ENCODE measurements at regions not wholly inside any gene's neighbourhood (a gene's known extent, or its start where the extent isn't known, plus 50 kb on each side); places are given as distances from the start of the nearest gene placed in this dataset.
"Not testable (repeated sequence)": the region's sequence is repeated elsewhere in the genome, so short reads cannot be mapped to it uniquely, and the experiment has no call there.

- no peak for DNase-seq
These were observed 245.5 kb downstream of the MFSD1 start for GRCh38 chr3:159047361-159047760.

GRCh38 chr3:159052494-159052893, 250.6 kb downstream of the MFSD1 start:
- DNase-seq: not testable (repeated sequence)

- no peak for DNase-seq
These were observed 255.8 kb downstream of the MFSD1 start for GRCh38 chr3:159057621-159058020.

GRCh38 chr3:159058859-159059258, 257.0 kb downstream of the MFSD1 start:
- no peak for DNase-seq

GRCh38 chr3:159059395-159059794, 257.5 kb downstream of the MFSD1 start:
- DNase-seq: no peak

GRCh38 chr3:159062734-159063410, 261.0 kb downstream of the MFSD1 start:
- DNase-seq: no peak

- DNase-seq: no peak
These were observed 267.2 kb downstream of the MFSD1 start, which contains the start of gene IQCJ for GRCh38 chr3:159069091-159069490. Gene IQCJ, plus strand, starts transcription at chr3:159069319.

- DNase-seq: no peak
These were observed 268.1 kb downstream of the MFSD1 start for GRCh38 chr3:159069866-159070425.

- no peak for DNase-seq
These were observed 273.2 kb downstream of the MFSD1 start for GRCh38 chr3:159074756-159075701.

- no peak for DNase-seq
These were observed 276.0 kb downstream of the MFSD1 start for GRCh38 chr3:159077860-159078259.

GRCh38 chr3:159080256-159080655, 278.4 kb downstream of the MFSD1 start:
- DNase-seq: no peak

- no peak for DNase-seq
These were observed 279.0 kb downstream of the MFSD1 start for GRCh38 chr3:159080821-159081220.

GRCh38 chr3:159082519-159082918, 280.7 kb downstream of the MFSD1 start:
- no peak for DNase-seq

GRCh38 chr3:159091936-159092335, 290.1 kb downstream of the MFSD1 start:
- DNase-seq: no peak

- no peak for DNase-seq
These were observed 300.1 kb downstream of the MFSD1 start for GRCh38 chr3:159102001-159102400.

- no peak for DNase-seq
These were observed 310.9 kb downstream of the MFSD1 start for GRCh38 chr3:159112724-159113123.

- DNase-seq: no peak
These were observed 311.5 kb downstream of the MFSD1 start for GRCh38 chr3:159113221-159113875.

GRCh38 chr3:159114582-159114981, 312.7 kb downstream of the MFSD1 start:
- no peak for DNase-seq

- no peak for DNase-seq
These were observed 322.0 kb downstream of the MFSD1 start for GRCh38 chr3:159123877-159124276.

- DNase-seq: no peak
These were observed 324.6 kb downstream of the MFSD1 start for GRCh38 chr3:159126261-159127020.

GRCh38 chr3:159127021-159127392, 325.2 kb downstream of the MFSD1 start:
- DNase-seq: no peak

- DNase-seq: no peak
These were observed 326.8 kb downstream of the MFSD1 start for GRCh38 chr3:159128628-159129027.
